ENCODE measurements at regions not wholly inside any gene's neighbourhood (a gene's known extent, or its start where the extent isn't known, plus 50 kb on each side); places are given as distances from the start of the nearest gene placed in this dataset.
A peak's percentile ranks its signal among the peaks of the same experiment; 100 is the strongest.

DNA sequence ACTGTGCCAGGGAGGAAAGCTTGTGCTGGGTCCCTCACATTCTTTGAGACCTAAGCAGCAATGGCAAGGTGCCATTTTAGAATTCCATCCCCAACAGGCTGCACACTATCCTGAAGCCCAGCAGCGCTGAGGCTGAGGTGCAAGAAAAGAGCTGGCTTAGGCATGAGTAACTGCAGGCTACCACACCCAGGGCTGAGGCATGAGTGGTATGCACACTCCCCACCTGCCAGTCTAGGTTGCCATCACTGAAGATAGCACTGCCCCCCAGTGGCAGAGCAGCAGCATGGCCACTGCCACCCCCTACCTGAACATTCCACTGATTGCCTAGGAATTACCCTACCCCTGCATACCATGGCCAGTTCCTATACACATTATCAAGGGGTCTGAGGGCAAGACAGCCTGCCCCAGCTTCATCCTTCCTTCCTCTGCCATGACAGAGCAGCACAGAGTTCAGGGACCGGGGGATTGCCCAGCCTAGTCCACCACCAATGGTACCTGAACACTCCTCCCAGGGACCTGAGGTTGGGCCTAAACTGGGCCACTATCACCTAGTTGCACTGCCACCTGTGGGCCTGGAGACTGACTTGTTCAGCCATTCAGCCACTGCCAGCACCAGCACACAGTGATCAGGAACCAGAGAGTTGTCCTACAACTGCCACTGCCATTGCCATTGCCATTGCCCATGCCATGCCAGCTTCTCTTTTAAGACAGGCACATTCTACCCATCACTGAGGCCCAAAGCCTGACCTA is 129.8 kb downstream of the SATB1 start:
- TF ChIP-seq, protein P1, sequence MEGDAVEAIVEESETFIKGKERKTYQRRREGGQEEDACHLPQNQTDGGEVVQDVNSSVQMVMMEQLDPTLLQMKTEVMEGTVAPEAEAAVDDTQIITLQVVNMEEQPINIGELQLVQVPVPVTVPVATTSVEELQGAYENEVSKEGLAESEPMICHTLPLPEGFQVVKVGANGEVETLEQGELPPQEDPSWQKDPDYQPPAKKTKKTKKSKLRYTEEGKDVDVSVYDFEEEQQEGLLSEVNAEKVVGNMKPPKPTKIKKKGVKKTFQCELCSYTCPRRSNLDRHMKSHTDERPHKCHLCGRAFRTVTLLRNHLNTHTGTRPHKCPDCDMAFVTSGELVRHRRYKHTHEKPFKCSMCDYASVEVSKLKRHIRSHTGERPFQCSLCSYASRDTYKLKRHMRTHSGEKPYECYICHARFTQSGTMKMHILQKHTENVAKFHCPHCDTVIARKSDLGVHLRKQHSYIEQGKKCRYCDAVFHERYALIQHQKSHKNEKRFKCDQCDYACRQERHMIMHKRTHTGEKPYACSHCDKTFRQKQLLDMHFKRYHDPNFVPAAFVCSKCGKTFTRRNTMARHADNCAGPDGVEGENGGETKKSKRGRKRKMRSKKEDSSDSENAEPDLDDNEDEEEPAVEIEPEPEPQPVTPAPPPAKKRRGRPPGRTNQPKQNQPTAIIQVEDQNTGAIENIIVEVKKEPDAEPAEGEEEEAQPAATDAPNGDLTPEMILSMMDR (IDR thresholded peaks at IDR 0.05; ENCODE audit: insufficient read depth, low read length), result peak; percentile 81
- peak; percentile 89 for DNase-seq (ENCODE audit: low read depth)
- no peak overlapping the region for H3K4me3 ChIP-seq (ENCODE audit: low read depth, low read length)

DNA sequence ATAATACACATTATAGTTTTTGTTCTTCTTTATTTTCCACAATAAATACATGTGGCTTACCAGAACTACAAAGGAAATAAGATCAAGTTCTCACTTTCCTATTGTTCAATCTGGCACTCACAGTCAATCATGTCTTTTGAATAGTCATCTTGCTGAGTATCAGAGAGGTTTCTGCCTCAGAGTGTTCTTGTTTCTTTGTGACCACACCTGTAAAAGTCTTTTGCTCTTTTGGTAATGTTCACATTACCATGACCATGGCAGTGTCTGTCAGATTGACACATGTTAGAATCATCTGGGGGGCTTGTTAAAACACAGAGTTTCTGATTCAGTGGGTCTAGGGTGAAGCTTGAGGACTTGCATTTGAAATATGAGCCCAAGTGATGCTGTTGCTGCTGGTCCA is 135.0 kb downstream of the SATB1 start:
- TF ChIP-seq, protein P1 (IDR thresholded peaks at IDR 0.05; ENCODE audit: insufficient read depth, low read length), result no peak
- DNase-seq (ENCODE audit: low read depth), result no peak

DNA sequence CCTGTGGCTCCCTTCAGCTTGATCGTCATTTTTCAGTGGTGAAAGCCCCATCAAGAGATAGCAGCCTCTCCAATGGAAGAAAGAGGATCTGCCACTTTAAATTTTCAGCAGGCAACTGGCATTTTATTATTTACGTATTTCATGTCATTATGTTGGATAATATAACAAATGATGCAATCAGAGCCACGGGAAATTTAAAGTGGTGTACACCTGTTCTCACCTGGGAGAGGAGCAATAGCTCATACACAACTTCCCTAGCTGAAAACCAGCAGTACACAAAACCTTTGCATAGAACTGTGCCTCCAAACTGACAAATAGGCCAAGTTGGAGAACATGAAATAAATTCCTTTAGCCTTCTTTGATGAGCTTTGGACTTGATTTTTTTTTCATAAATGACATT is 136.9 kb downstream of the SATB1 start:
- TF ChIP-seq, protein P1 (IDR thresholded peaks at IDR 0.05; ENCODE audit: insufficient read depth, low read length), result no peak
- no peak for DNase-seq (ENCODE audit: low read depth)
- H3K4me3 ChIP-seq (ENCODE audit: low read depth, low read length), result no peak overlapping the region

More for the DNA sequence above, 135.0 kb downstream of the SATB1 start:
- no peak overlapping the region for H3K4me3 ChIP-seq (ENCODE audit: low read depth, low read length)

DNA sequence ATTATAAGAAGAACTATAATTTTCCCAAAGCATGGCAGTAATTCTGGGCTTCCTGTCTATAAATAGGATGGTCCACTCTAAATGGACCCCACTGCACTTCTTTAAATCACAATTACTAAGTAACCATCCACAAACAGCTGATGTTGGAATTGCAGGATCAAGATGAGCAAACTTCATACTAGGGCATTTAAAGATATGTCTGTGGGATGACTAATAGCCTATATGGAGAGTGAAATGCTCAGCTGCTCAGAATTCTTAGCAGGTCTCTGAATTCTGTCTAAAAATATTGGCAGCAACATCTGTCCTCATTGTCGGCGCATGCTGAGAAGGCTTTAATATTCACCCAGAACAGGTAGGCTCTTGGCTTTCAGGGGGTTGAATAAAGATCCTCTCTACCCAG is 140.4 kb downstream of the SATB1 start:
- TF ChIP-seq, protein P1 (IDR thresholded peaks at IDR 0.05; ENCODE audit: insufficient read depth, low read length), result no peak
- DNase-seq (ENCODE audit: low read depth), result no peak
- H3K4me3 ChIP-seq (ENCODE audit: low read depth, low read length), result no peak overlapping the region

DNA sequence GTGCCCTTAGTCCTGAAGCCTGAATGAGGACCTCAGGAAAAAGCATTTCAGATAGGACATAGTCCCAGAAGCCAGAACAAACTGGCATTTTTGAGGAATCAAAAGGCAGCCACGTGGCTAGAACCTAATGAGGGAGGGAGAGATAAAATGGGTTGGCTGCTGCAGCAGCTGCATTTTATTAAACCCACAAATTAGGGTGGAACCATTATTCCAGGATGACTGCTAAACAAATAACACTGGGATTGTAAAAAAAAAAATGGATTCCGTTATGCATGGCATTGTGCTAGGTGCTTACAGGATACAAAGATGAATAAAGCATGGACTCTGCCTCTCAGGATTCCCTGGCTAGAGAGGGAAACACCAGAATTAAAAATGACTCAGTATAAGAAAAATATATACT is 141.5 kb downstream of the SATB1 start:
- no peak for DNase-seq (ENCODE audit: low read depth)

DNA sequence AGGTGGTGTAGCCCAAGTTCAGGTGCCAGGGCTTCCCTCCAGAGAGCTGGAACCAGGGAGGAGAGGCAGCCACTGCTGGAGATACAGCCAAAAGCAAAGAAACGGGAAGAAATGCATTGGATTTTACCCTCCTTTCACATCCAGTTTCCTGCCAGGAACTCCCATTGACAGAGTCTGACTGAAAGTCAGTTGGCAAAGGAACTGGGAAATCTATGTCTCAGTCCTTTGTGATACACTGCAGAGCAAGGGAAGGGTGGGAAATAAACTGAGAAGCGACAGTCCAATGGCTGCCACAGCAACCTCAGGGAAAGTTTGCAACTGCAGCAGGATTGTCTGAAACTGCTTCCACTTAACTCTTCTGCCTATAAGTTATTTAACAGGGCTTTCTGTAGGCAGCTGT is 142.6 kb downstream of the SATB1 start:
- DNase-seq (ENCODE audit: low read depth), result no peak
- no peak overlapping the region for H3K4me3 ChIP-seq (ENCODE audit: low read depth, low read length)
- TF ChIP-seq, protein P1 (IDR thresholded peaks at IDR 0.05; ENCODE audit: insufficient read depth, low read length), result no peak

More for the DNA sequence above, 141.5 kb downstream of the SATB1 start:
- TF ChIP-seq, protein P1 (IDR thresholded peaks at IDR 0.05; ENCODE audit: insufficient read depth, low read length), result no peak
- H3K4me3 ChIP-seq (ENCODE audit: low read depth, low read length), result no peak overlapping the region
